Activated CD4-positive, alpha-beta T cell treated with anti-CD3 and anti-CD28 coated beads, Interleukin-10, Interleukin-2, amounts not matched to agents 100 ng/mL and 50 ng/mL, durations not matched to agents 16 hours and 8 hours (primary cell): ENCODE measurements at regions not wholly inside any gene's neighbourhood (a gene's known extent, or its start where the extent isn't known, plus 50 kb on each side); places are given as distances from the start of the nearest gene placed in this dataset.
A peak's percentile ranks its signal among the peaks of the same experiment; 100 is the strongest.

Experiments used
- DNase-seq: peaks from one replicate; pipeline ENCODE4 v3.0.0-alpha.2; 2020

DNA sequence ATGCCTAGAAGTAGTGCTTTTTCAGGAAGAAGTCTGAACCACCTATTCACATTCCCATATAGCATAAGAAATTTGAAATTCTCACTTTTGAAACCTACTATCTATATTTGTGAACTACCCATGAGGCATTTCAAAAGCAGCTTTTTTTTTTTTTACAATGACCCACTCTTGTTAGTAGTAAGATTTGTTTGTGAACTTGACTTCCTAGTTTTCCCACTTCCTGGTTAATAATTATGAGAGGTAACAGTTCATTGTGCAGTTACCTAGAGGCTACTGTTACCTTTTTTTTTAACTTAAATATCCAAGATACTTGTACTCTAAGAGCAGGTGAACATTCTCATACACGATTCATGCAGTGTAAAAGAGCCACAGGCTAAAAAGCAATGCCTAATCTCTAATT is 371.7 kb upstream of the ADGRL2 start:
- DNase-seq, result no peak

DNA sequence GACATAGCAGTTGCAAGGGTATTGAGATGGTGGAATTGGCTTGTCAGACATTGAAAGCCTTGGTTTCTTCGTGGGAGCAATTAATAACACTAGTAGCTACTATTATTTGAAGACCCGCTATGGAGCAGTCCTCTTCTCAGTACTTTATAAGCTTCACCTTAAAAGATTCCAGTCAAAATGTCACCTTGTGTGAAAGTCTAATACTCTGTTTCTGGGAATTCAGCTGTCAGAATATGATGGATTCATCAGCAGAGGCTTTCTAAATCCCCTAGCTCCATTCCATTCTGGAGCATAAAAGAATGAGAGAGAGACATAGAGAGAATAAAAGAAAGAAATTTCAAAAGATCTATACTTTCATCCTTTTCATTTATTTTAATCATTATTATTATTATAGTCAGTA is 375.9 kb upstream of the ADGRL2 start:
- DNase-seq, result no peak

GRCh38 chr1:81424061-81424460 is 376.7 kb upstream of the ADGRL2 start:
- no peak for DNase-seq

DNA sequence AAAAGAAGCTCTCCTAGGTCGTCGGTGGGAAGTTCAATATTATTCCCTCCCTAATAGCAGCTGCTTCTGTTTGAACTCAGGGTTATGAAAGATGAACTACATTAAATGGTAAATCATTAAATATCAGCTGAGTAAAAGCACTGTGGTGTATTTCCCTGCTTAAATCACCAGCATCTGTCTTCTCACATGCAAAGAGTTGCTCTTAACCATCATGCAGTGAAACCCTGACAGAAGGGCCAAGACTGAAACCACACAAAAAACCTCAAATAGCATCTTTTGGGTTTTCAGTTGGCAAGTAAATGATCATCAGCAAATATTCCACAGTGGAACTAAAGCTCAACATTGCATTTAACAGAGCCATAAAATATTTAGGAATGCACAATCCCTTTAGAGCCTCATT is 380.0 kb upstream of the ADGRL2 start:
- no peak for DNase-seq

DNA sequence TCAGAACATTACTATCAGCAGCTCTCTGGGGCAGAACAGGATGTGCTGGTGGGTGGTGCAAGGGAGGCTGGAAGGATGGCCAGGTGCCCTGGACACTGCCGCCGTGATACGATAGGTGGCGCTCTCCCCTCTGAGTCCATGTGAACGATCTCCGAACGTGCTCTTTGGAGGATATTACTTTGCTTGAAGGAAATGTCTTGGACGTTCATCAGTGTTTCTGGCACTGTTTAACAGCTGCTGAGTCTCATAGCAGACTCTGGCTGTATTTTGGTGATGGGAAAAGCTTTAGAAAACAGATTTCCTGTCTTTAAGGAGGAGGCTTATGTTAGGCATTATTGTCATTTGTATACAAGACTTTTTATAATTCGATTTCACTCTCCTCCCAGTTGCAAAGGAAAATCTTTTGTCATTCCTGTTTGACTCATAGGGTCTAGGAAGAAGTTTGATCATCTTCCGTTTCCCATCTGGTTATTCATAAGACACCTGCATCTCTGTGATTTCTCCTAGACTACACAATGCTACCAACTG is 386.2 kb upstream of the ADGRL2 start:
- DNase-seq, result peak; percentile 35

DNA sequence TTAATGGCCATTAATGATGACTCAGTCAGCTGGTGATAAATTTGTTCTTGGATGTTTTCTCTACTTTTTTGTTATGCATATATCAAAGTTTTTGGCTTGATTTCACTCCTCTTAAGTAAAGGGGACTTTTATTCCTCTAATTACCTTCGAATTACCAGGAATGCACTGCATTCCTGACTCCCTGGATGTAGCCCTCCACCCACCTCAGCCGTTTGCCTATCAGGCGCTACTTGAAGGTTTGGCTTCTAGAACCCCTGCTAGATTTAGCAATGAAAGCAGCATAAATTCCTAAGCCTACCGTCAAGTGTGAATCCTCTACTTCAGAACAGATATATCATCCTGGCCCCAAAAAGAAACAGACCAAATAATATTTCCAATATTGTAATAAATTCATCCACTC is 387.8 kb upstream of the ADGRL2 start:
- DNase-seq, result no peak

GRCh38 chr1:81410941-81411340 is 389.8 kb upstream of the ADGRL2 start:
- no peak for DNase-seq

- DNase-seq, result no peak
Measured at GRCh38 chr1:81410351-81410750, 390.4 kb upstream of the ADGRL2 start.

DNA sequence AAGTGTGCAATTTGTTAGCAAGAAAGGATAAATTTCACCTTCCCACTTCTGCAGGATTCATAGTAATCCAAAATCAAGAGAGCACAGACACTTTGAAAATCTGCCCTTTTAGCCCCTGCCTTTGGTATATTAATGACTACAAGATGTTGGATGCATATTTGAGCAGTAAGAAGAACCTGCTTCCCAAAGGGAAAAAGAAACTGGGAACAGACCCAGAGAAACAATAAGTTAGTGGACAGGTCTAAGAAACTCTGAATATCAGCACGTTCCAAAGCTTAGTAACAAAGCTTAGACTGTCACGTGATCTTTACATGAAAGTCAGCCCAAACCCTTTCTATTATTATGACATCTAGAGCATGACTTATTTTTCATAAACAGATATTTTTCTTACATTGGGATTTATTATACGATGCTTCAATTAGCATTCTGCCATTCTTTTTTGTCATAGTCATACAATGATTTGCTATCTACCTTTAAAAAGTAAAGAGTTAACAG is 390.9 kb upstream of the ADGRL2 start:
- DNase-seq, result no peak

DNA sequence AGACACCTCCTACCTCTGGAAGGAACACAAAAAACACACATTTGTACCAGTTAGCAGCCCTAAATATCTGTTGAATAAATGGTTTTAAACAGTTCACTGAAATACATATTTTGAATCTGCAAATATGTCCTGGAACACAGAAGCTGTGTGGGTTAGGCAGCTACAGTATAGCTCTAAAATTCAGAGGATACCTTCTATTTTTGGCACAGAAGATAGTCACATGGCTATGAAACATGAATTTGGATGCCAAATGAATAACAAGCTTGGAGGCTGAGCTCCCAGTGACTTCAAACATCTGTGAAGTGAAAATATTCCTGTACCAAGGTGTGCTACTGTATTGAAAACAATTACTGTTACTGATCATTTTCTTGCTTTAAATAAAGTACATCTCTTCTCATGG is 391.5 kb upstream of the ADGRL2 start:
- no peak for DNase-seq

DNA sequence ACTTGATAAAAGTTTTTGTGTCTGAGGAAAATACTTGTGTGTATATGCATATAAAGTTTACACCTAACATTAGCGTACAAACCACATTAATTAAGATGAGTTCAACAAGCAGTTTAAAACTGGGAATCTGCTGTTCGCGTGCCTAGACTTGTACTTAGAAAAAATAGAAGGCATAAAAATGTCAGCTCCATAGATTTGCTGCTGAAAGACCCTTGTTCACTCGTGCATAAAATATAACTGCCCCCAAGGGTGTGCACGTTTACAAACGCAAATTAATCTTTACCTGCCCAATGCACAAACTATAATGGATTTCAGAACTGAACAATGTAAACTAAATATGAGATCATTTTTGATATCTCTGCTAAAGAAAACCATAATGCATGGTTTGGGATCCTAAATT is 392.3 kb upstream of the ADGRL2 start:
- DNase-seq, result no peak

- DNase-seq, result no peak
Measured at GRCh38 chr1:81407000-81407821, 393.5 kb upstream of the ADGRL2 start.

- no peak for DNase-seq
Measured at GRCh38 chr1:81406292-81406999, 394.3 kb upstream of the ADGRL2 start.

- DNase-seq, result no peak
Measured at GRCh38 chr1:81398041-81398440, 402.7 kb upstream of the ADGRL2 start.

DNA sequence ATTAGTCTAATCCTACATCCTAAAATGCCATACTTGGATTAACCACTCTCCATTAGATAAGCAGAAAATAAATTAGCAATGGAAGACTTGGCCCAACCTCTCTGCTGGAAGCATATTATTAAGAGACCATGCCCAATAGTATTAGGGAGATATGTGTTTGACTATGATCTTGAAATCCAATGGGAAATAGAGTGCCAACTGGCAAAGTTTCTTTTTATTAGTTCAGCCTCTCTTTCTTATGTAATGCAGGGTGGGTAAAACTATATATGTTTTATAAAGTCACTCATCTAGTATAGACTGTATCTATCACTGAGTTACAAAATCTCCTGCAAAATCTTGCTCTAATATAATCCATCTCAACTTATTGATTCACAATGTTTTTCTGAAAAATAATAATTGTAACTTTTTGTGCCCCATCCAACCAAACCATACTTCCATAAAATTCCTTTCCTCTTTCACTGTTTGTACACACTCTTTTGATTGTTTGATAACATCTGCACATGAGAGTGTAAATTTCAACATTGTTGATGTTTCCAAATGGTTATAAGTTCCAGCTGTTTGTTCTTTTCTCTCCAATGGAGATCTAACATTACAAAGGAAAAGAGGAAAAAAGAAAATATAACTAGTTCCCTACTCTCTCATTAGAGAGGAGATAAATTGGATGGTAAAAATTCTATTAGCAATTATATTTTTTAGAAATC is 408.1 kb upstream of the ADGRL2 start:
- no peak for DNase-seq

GRCh38 chr1:81391125-81391828 is 409.5 kb upstream of the ADGRL2 start:
- DNase-seq, result no peak

GRCh38 chr1:81388435-81388834 is 412.3 kb upstream of the ADGRL2 start:
- no peak for DNase-seq

GRCh38 chr1:81387446-81387845 is 413.3 kb upstream of the ADGRL2 start:
- DNase-seq, result no peak

DNA sequence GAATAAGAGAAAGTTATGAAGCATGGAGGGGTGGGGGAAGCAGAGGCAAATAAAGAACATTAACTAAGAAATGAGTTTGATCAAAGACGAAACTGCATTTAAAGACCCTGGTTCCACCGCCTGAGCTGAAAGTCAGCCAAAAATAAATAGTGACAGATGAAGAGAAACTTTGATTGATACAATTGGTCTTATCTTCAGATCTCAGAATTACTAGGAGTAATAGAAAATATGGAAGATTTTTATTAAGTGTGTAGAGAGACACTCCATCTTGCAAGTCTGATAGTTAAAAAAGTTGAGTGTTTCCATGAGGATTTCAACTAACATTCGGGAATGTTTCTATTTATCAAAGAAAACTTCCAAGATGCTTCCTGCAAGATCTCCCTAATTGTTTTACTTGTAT is 418.2 kb upstream of the ADGRL2 start:
- no peak for DNase-seq

DNA sequence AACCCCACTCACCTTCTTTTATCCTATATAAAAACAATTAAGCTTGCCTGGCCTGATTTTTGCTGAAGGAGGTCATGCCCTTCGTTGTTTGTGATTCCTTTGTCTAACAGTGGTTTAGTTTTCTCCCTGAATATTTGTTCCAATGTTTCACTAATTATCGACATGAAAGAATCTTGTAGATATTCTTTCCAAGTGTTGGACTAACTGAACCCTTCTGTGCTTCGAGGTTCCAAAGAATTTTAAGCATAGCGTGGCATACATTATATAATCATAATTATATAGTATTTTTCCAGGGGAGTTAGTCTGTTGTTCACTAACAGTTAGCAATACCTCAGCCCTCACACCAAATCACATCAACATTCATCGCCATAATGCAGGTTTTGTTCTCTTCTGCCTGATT is 418.9 kb upstream of the ADGRL2 start:
- no peak for DNase-seq

DNA sequence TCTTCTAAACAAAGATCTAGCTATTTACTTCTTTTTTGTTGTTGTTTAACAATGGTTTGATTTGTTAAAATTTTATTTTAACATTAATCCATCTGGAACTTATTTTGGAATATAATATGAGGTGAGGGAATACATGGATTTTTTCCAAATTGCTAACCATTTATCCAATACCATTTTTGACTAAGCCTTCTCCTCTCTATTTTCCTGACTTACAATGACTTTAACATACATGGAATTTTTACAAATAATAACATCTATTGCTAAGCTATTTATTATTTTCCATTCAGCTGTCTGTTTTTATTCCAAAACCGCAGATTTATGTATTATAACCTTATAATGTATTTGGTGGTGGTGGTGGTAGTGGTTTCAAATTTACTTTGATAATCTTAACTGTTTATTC is 420.3 kb upstream of the ADGRL2 start:
- DNase-seq, result no peak

- DNase-seq, result no peak
Measured at GRCh38 chr1:81379430-81379829, 421.3 kb upstream of the ADGRL2 start.

DNA sequence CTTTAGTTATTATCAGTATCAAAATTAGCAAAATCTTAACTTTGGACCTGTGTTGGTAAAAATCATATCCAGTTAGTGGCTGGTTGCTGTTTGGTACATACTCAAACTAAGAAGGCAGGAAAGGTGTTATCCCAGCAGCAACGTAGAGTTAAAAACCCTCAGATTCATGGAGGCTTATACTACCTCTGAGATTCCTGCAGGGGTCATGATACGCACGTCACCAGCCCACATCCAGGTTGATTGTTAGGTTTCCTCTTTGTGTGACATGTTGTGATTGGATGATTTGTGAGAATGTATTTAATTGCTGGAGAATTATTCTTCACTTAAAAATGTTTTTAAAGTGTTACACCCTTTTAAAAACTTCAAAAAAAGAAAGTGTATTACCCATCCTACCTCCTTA is 423.3 kb upstream of the ADGRL2 start:
- no peak for DNase-seq
